Tibial nerve (tissue), 4 donors: ENCODE measurements at regions not wholly inside any gene's neighbourhood (a gene's known extent, or its start where the extent isn't known, plus 50 kb on each side); places are given as distances from the start of the nearest gene placed in this dataset.

ENCODE experiments used
- EP300 ChIP-seq, 2 donors: sonication (generic); formaldehyde crosslinking; IDR thresholded peaks; one replicate each; pipeline ENCODE4 v1.6.1; 2017; ENCODE audit warnings: antibody characterized with exemption in 2 of 2, mild to moderate bottlenecking in 1 of 2
- POLR2A ChIP-seq, 2 donors: fragments of 450-650 bp; IDR thresholded peaks; one replicate each; pipeline ENCODE4 v1.6.1; 2017; ENCODE audit warnings: antibody characterized with exemption in 2 of 2, mild to moderate bottlenecking in 2 of 2, moderate library complexity in 2 of 2
- TF ChIP-seq, protein P1 (sequence below), 5 experiments: fragments of 200-600 bp in 3 of 5; fragments of 450-650 bp in 2 of 5; sonication (generic) in 3 of 5; IDR thresholded peaks; one replicate each; pipeline ENCODE4 v1.5.1; 2016 to 2019; ENCODE audit warnings: antibody characterized with exemption in 5 of 5, mild to moderate bottlenecking in 3 of 5, moderate library complexity in 2 of 5

DNA sequence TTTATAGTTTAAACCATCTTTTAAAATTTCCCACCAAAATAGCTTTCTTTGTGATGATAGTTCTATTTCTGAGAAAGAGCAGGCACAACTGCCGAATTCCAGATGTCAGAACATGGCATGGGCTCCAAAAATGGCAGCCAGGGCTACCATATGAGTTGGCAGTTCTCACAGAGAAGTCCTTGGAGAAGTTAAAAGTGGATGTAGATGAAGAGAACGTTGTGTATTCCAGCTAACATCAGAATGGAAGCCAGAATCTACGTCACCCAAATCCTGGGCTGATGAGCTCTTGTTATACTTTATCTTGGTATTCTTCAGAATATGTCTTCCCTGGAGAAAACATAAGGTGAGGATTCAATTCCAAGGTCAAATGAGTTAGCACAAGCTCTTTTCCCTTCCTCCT is 66.9 kb upstream of the BASP1 start:
- TF ChIP-seq, protein P1, sequence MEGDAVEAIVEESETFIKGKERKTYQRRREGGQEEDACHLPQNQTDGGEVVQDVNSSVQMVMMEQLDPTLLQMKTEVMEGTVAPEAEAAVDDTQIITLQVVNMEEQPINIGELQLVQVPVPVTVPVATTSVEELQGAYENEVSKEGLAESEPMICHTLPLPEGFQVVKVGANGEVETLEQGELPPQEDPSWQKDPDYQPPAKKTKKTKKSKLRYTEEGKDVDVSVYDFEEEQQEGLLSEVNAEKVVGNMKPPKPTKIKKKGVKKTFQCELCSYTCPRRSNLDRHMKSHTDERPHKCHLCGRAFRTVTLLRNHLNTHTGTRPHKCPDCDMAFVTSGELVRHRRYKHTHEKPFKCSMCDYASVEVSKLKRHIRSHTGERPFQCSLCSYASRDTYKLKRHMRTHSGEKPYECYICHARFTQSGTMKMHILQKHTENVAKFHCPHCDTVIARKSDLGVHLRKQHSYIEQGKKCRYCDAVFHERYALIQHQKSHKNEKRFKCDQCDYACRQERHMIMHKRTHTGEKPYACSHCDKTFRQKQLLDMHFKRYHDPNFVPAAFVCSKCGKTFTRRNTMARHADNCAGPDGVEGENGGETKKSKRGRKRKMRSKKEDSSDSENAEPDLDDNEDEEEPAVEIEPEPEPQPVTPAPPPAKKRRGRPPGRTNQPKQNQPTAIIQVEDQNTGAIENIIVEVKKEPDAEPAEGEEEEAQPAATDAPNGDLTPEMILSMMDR (IDR thresholded peaks at IDR 0.05): no peak
- TF ChIP-seq POLR2A (IDR thresholded peaks at IDR 0.05) (no peak), EP300 (IDR thresholded peaks at IDR 0.05) (no peak)
